Progenitor cell of endocrine pancreas (in vitro differentiated cells): ENCODE measurements at regions not wholly inside any gene's neighbourhood (a gene's known extent, or its start where the extent isn't known, plus 50 kb on each side); places are given as distances from the start of the nearest gene placed in this dataset.

ENCODE experiments used
- DNase-seq: peaks from one replicate; pipeline ENCODE4 v3.0.0; 2021; ENCODE audit warnings: low spot score; ENCODE audit not compliant: unreplicated experiment
- H3K27ac Mint-ChIP-seq: 2 replicates; pipeline ENCODE4 v1.8.0; 2021; ENCODE audit warnings: mild to moderate bottlenecking, moderate library complexity, mixed read lengths
- H3K27me3 Mint-ChIP-seq: 2 replicates; pipeline ENCODE4 v1.8.0; 2021; ENCODE audit warnings: mixed read lengths
- H3K36me3 Mint-ChIP-seq: 2 replicates; pipeline ENCODE4 v1.8.0; 2022; ENCODE audit warnings: mixed read lengths; ENCODE audit not compliant: insufficient read depth
- H3K4me1 Mint-ChIP-seq: 2 replicates; pipeline ENCODE4 v1.8.0; 2021; ENCODE audit warnings: low read depth, mixed read lengths
- H3K4me3 Mint-ChIP-seq: 2 replicates; pipeline ENCODE4 v1.8.0; 2021; ENCODE audit warnings: low read depth, mild to moderate bottlenecking, moderate library complexity, mixed read lengths
- H3K9me3 Mint-ChIP-seq: 2 replicates; pipeline ENCODE4 v1.8.0; 2021; ENCODE audit warnings: low read depth, mixed read lengths
- CTCF ChIP-seq: fragments of 200-600 bp; sonication (generic); IDR thresholded peaks from one replicate; pipeline ENCODE4 v1.5.0; 2021; ENCODE audit warnings: antibody characterized with exemption, mild to moderate bottlenecking; ENCODE audit not compliant: unreplicated experiment

GRCh38 chr9:74304598-74304997, 192.5 kb upstream of the RORB start:
- Mint-ChIP-seq H3K4me1 (no peaks in the 10 kb centered on the region), H3K27me3 (no peaks in the 10 kb centered on the region), H3K4me3 (no peak overlapping the region), H3K27ac (no peak overlapping the region), H3K9me3 (no peaks in the 10 kb centered on the region), H3K36me3 (no peaks in the 10 kb centered on the region)
- DNase-seq: no peak
- TF ChIP-seq CTCF: no peak

GRCh38 chr9:74309654-74310053, 187.5 kb upstream of the RORB start:
- Mint-ChIP-seq H3K27ac (no peak overlapping the region), H3K27me3 (no peaks in the 10 kb centered on the region), H3K9me3 (peaks cover 6% of the 10 kb centered on the region), H3K4me1 (no peaks in the 10 kb centered on the region), H3K36me3 (no peaks in the 10 kb centered on the region), H3K4me3 (no peak overlapping the region)
- no peak for TF ChIP-seq CTCF
- no peak for DNase-seq

GRCh38 chr9:74317235-74317634, 179.9 kb upstream of the RORB start:
- no peak overlapping the region for H3K27ac Mint-ChIP-seq
- H3K4me1 Mint-ChIP-seq: no peaks in the 10 kb centered on the region
- H3K4me3 Mint-ChIP-seq: no peak overlapping the region
- H3K36me3 Mint-ChIP-seq: no peaks in the 10 kb centered on the region
- peaks cover 2% of the 10 kb centered on the region for H3K27me3 Mint-ChIP-seq
- no peak for DNase-seq
- TF ChIP-seq CTCF: no peak
- peaks cover 8% of the 10 kb centered on the region for H3K9me3 Mint-ChIP-seq

GRCh38 chr9:74321396-74321795, 175.7 kb upstream of the RORB start:
- no peak overlapping the region for H3K4me3 Mint-ChIP-seq
- peaks cover 2% of the 10 kb centered on the region for H3K27me3 Mint-ChIP-seq
- no peaks in the 10 kb centered on the region for H3K36me3 Mint-ChIP-seq
- H3K27ac Mint-ChIP-seq: no peak overlapping the region
- no peak for DNase-seq
- H3K9me3 Mint-ChIP-seq: peaks cover 8% of the 10 kb centered on the region
- H3K4me1 Mint-ChIP-seq: peaks cover 3% of the 10 kb centered on the region
- no peak for TF ChIP-seq CTCF

GRCh38 chr9:74322661-74323314, 174.3 kb upstream of the RORB start:
- Mint-ChIP-seq H3K4me1 (peaks cover 3% of the 10 kb centered on the region), H3K4me3 (no peak overlapping the region), H3K27me3 (no peaks in the 10 kb centered on the region), H3K36me3 (no peaks in the 10 kb centered on the region), H3K27ac (peak overlapping the region; percentile 23), H3K9me3 (peaks cover 8% of the 10 kb centered on the region)
- no peak for DNase-seq
- no peak for TF ChIP-seq CTCF
